Endodermal cell (in vitro differentiated cells): ENCODE measurements at regions not wholly inside any gene's neighbourhood (a gene's known extent, or its start where the extent isn't known, plus 50 kb on each side); places are given as distances from the start of the nearest gene placed in this dataset.
"Not testable (repeated sequence)": the region's sequence is repeated elsewhere in the genome, so short reads cannot be mapped to it uniquely, and the experiment has no call there.

Experiments used
- DNase-seq: peaks from one replicate; pipeline ENCODE4 v3.0.0-alpha.2; 2017
- H3K27ac ChIP-seq: 2 replicates; pipeline ENCODE4 v1.5.1; 2013; ENCODE audit warnings: mild to moderate bottlenecking, low read depth, low read length, moderate library complexity
- H3K27me3 ChIP-seq: 2 replicates; pipeline ENCODE4 v1.6.1; 2013; ENCODE audit warnings: mild to moderate bottlenecking, low read length, moderate library complexity; ENCODE audit not compliant: insufficient read depth, control insufficient read depth, poor library complexity, severe bottlenecking
- H3K36me3 ChIP-seq: 2 replicates; pipeline ENCODE4 v1.7.0; 2013; ENCODE audit warnings: mild to moderate bottlenecking, low read length, moderate library complexity; ENCODE audit not compliant: control insufficient read depth, insufficient read depth
- H3K4me1 ChIP-seq: one replicate; pipeline ENCODE4 v1.7.0; 2013; ENCODE audit warnings: low read length; ENCODE audit not compliant: control insufficient read depth, insufficient read depth
- H3K4me3 ChIP-seq: 2 replicates; pipeline ENCODE4 v1.5.1; 2013; ENCODE audit warnings: mild to moderate bottlenecking, low read length, moderate library complexity
- H3K9ac ChIP-seq: 2 replicates; pipeline ENCODE4 v1.6.1; 2013; ENCODE audit warnings: mild to moderate bottlenecking, low read length, moderate library complexity; ENCODE audit not compliant: poor library complexity, severe bottlenecking; ENCODE audit errors: extremely low read depth
- H3K9me3 ChIP-seq: 2 replicates; pipeline ENCODE4 v1.6.1; 2013; ENCODE audit warnings: mild to moderate bottlenecking, low read length, moderate library complexity; ENCODE audit not compliant: control insufficient read depth
- H3K27ac Mint-ChIP-seq: 2 replicates; pipeline ENCODE4 v1.8.0; 2020; ENCODE audit warnings: mixed read lengths
- H3K27me3 Mint-ChIP-seq: 2 replicates; pipeline ENCODE4 v1.8.0; 2021; ENCODE audit warnings: mild to moderate bottlenecking, mixed read lengths; ENCODE audit not compliant: insufficient read depth
- H3K36me3 Mint-ChIP-seq: 2 replicates; pipeline ENCODE4 v1.8.0; 2020; ENCODE audit warnings: low read depth, mixed read lengths
- H3K4me1 Mint-ChIP-seq: 2 replicates; pipeline ENCODE4 v1.8.0; 2020; ENCODE audit warnings: mixed read lengths
- H3K4me3 Mint-ChIP-seq: 2 replicates; pipeline ENCODE4 v1.8.0; 2020; ENCODE audit warnings: mild to moderate bottlenecking, moderate library complexity, mixed read lengths
- H3K9me3 Mint-ChIP-seq: 2 replicates; pipeline ENCODE4 v1.8.0; 2020; ENCODE audit warnings: mild to moderate bottlenecking, mixed read lengths
- CTCF ChIP-seq: fragments of 200-600 bp; sonication (generic); conservative IDR thresholded peaks from 2 replicates; pipeline ENCODE4 v1.5.0; 2021; ENCODE audit warnings: antibody characterized with exemption, mild to moderate bottlenecking
- WGBS, 2 experiments: methylation state at CpG; one replicate each; pipeline versions ENCODE4 v1.1.5 to v1.1.7; 2013; ENCODE audit warnings: missing lambda C conversion rate in 2 of 2, mixed read lengths in 1 of 2; ENCODE audit not compliant: insufficient coverage in 1 of 2, insufficient read length in 1 of 2; 5-methylcytosine and 5-hydroxymethylcytosine counted together

DNA sequence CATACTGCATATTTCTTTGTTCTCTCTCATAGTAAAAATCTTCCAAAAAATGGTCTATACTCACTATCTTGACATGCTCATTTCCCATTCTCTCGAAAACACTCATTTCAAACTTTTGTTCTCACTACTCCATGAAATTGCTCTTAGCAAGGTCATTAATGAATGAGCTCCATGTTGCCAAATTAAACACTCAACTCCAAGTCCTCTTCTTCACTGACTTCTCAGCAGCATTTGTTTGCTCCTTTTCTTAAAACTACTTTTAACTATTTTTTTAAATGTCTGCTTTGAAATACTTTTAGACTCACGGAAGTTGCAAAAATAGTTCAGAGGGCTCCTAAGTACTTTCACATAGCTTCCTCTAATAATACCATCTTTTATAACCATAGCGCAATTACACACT, 274.0 kb upstream of the PREP start:
- DNase-seq = no peak
- no peaks in the 10 kb centered on the region for H3K4me1 ChIP-seq
- H3K27me3 ChIP-seq = no peaks in the 10 kb centered on the region
- no peak overlapping the region for H3K27ac ChIP-seq
- H3K9ac ChIP-seq = no peak overlapping the region
- no peaks in the 10 kb centered on the region for H3K36me3 ChIP-seq
- WGBS, 2 experiments = 94 to 96% methylated on average over 3 of the region's 3 CpGs
- no peak for TF ChIP-seq CTCF
- Mint-ChIP-seq H3K36me3 (no peaks in the 10 kb centered on the region), H3K4me1 (peaks cover under 1% of the 10 kb centered on the region), H3K9me3 (peaks cover 21% of the 10 kb centered on the region), H3K27me3 (no peaks in the 10 kb centered on the region), H3K4me3 (no peak overlapping the region), H3K27ac (no peak overlapping the region)
- H3K9me3 ChIP-seq = peaks cover 17% of the 10 kb centered on the region
- no peak overlapping the region for H3K4me3 ChIP-seq

GRCh38 chr6:105675715-105676397, 273.0 kb upstream of the PREP start:
- Histone ChIP-seq H3K27ac (no peak overlapping the region), H3K4me1 (no peaks in the 10 kb centered on the region), H3K27me3 (no peaks in the 10 kb centered on the region), H3K9ac (no peak overlapping the region), H3K9me3 (peaks cover 15% of the 10 kb centered on the region), H3K36me3 (no peaks in the 10 kb centered on the region), H3K4me3 (no peak overlapping the region)
- Mint-ChIP-seq H3K36me3 (no peaks in the 10 kb centered on the region), H3K9me3 (peaks cover 13% of the 10 kb centered on the region), H3K4me1 (peaks cover 7% of the 10 kb centered on the region), H3K4me3 (no peak overlapping the region), H3K27ac (no peak overlapping the region), H3K27me3 (no peaks in the 10 kb centered on the region)
- no peak for TF ChIP-seq CTCF
- WGBS, 2 experiments = 70 to 73% methylated on average over 2 to 5 of the region's 5 CpGs
- DNase-seq = no peak

DNA sequence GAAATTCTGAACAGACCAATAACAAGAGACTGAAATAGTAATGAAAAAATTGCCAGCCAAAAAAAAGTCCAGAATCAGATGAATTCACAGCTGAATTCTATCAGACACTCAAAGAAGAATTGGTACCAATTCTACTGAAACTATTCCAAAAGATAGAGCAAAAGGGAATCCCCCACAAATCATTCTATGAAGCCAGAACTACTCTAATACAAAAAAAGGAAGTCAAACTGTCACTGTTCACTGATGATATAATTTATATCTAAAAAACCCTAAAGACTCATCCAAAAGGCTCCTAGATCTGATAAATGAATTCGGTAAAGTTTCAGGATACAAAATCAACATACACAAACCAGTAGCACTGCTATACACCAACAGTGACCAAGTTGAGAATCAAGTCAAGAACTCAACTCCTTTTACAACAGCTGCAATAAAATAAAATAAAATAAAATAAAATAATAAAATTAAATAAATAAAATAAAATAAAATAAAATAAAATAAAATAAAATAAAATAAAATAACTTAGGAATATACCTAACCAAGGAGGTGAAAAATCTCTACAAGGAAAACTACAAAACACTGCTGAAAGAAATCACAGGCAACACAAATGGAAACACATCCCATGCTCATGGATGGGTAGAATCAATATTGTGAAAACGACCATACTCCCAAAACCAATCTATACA, 270.1 kb upstream of the PREP start:
- H3K27me3 ChIP-seq, H3K36me3 Mint-ChIP-seq, H3K27me3 Mint-ChIP-seq, H3K27ac Mint-ChIP-seq, H3K4me1 ChIP-seq, H3K4me3 ChIP-seq, H3K4me3 Mint-ChIP-seq, DNase-seq, H3K9ac ChIP-seq, H3K27ac ChIP-seq, H3K36me3 ChIP-seq: not testable (repeated sequence)
- Mint-ChIP-seq H3K4me1 (peaks cover 26% of the 10 kb centered on the region), H3K9me3 (peaks cover 23% of the 10 kb centered on the region)
- 94 to 98% methylated on average over 2 of the region's 2 CpGs for WGBS, 2 experiments
- peaks cover 39% of the 10 kb centered on the region for H3K9me3 ChIP-seq
